ENCODE measurements at regions not wholly inside any gene's neighbourhood (a gene's known extent, or its start where the extent isn't known, plus 50 kb on each side); places are given as distances from the start of the nearest gene placed in this dataset.
A peak's percentile ranks its signal among the peaks of the same experiment; 100 is the strongest.

GRCh38 chr13:63005625-63006024, 1590.0 kb upstream of the PCDH20 start:
- Histone ChIP-seq H3K9me3 (peaks cover 28% of the 10 kb centered on the region), H3K27ac (no peak overlapping the region), H3K9ac (no peak overlapping the region), H3K4me1 (peaks cover 10% of the 10 kb centered on the region), H3K36me3 (no peaks in the 10 kb centered on the region), H3K4me3 (no peak overlapping the region), H3K27me3 (no peaks in the 10 kb centered on the region), H4K20me1 (no peaks in the 10 kb centered on the region), H3K4me2 (no peak overlapping the region)
- TF ChIP-seq Cebpa-rat (IDR thresholded peaks at IDR 0.05), result no peak

GRCh38 chr13:62997696-62998095, 1582.0 kb upstream of the PCDH20 start:
- Histone ChIP-seq H3K9me3 (no peaks in the 10 kb centered on the region), H3K4me2 (peak overlapping the region; percentile 57), H3K27me3 (no peaks in the 10 kb centered on the region), H3K4me3 (no peak overlapping the region), H3K36me3 (no peaks in the 10 kb centered on the region), H3K4me1 (peaks cover 24% of the 10 kb centered on the region), H3K9ac (no peak overlapping the region), H4K20me1 (no peaks in the 10 kb centered on the region), H3K27ac (no peak overlapping the region)
- no peak for TF ChIP-seq Cebpa-rat (IDR thresholded peaks at IDR 0.05)

DNA sequence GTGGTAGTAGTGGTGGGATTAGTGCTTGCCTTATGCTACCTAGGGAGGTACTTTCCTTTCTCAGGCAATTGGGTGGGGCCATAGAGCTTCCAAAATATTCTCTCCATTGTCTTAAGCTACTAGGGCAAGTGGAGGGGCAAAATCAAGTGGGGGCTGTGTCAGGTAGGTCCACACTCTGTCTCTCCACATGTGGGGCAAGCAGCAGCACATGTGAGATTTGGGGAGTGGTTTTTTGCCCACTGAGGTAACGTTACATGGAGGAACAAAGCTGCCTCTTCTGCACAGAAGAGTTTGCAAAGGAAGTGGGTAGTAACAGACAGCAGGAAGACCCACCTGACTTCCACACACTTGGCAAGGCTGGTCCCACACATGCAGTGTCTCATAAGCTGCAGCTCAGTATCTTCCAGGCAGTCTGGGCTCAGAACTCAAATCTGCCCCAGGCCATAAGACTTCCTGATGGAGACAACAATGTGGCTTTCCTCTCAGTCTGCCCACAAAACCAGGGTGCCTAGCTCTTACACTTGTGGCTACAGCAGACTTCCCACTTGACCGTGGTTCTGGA, 1581.5 kb upstream of the PCDH20 start:
- no peak overlapping the region for H3K9ac ChIP-seq
- no peak overlapping the region for H3K4me3 ChIP-seq
- no peaks in the 10 kb centered on the region for H3K9me3 ChIP-seq
- peak overlapping the region; percentile 57 for H3K4me2 ChIP-seq
- no peaks in the 10 kb centered on the region for H4K20me1 ChIP-seq
- TF ChIP-seq Cebpa-rat (IDR thresholded peaks at IDR 0.05), result no peak
- H3K36me3 ChIP-seq, result no peaks in the 10 kb centered on the region
- peaks cover 22% of the 10 kb centered on the region for H3K4me1 ChIP-seq
- no peaks in the 10 kb centered on the region for H3K27me3 ChIP-seq
- H3K27ac ChIP-seq, result no peak overlapping the region

DNA sequence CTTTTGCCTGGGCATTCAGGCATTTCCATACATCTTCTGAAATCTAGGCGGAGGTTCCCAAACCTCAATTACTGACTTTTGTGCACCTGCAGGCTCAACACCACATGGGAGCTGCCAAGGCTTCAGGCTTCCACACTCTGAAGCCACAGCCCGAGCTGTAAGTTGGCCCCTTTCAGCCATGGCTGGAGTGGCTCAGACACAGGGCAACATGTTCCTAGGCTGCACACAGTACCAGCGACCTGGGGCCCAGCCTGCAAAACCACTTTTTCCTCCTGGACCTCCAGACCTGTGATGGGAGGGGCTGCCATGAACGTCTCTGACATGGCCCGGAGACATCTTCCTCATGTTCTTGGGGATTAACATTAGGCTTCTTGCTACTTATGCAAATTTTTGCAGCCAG, 1558.2 kb upstream of the PCDH20 start:
- Histone ChIP-seq H4K20me1 (no peaks in the 10 kb centered on the region), H3K9me3 (no peaks in the 10 kb centered on the region; the same call in 1 of the 2 replicates), H3K4me2 (no peak overlapping the region), H3K4me1 (no peaks in the 10 kb centered on the region), H3K4me3 (no peak overlapping the region), H3K27me3 (no peaks in the 10 kb centered on the region), H3K36me3 (no peaks in the 10 kb centered on the region), H3K27ac (no peak overlapping the region), H3K9ac (no peak overlapping the region)
- TF ChIP-seq Cebpa-rat (IDR thresholded peaks at IDR 0.05), result no peak

GRCh38 chr13:62964522-62964921, 1548.9 kb upstream of the PCDH20 start:
- TF ChIP-seq Cebpa-rat (IDR thresholded peaks at IDR 0.05), result no peak
- H4K20me1 ChIP-seq, result no peaks in the 10 kb centered on the region
- H3K4me2 ChIP-seq, result no peak overlapping the region
- H3K27me3 ChIP-seq, result no peaks in the 10 kb centered on the region
- H3K9me3 ChIP-seq, result peaks cover 7% of the 10 kb centered on the region; the same call in 1 of the 2 replicates
- H3K27ac ChIP-seq, result no peak overlapping the region
- no peak overlapping the region for H3K4me3 ChIP-seq
- H3K4me1 ChIP-seq, result no peaks in the 10 kb centered on the region
- H3K9ac ChIP-seq, result no peak overlapping the region
- no peaks in the 10 kb centered on the region for H3K36me3 ChIP-seq

GRCh38 chr13:62960723-62961122, 1545.1 kb upstream of the PCDH20 start:
- no peaks in the 10 kb centered on the region for H3K27me3 ChIP-seq
- no peaks in the 10 kb centered on the region for H3K4me1 ChIP-seq
- H3K27ac ChIP-seq, result no peak overlapping the region
- no peak overlapping the region for H3K4me3 ChIP-seq
- no peak overlapping the region for H3K4me2 ChIP-seq
- TF ChIP-seq Cebpa-rat (IDR thresholded peaks at IDR 0.05), result no peak
- H3K9ac ChIP-seq, result no peak overlapping the region
- no peaks in the 10 kb centered on the region for H3K36me3 ChIP-seq
- peaks cover 7% of the 10 kb centered on the region; the same call in 1 of the 2 replicates for H3K9me3 ChIP-seq
- H4K20me1 ChIP-seq, result no peaks in the 10 kb centered on the region

DNA sequence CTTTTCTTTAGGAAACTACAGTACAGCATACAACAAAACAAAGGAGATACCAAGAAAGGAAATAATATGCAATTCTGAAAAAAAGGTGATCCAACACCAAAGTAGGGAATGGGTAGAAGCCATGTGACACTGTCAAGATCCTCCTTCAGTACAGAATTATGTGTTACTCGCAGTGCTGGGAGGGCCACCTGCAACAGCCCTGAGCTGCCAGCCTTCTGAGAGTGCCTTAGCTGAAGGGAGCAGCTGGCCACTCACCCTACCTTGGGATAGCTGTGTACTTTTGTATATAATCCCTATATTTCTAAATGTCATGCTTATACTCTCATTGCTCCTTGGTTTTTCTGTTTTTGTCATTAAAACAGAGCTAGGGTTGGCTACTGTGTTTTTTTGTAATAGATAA, 1518.2 kb upstream of the PCDH20 start:
- no peak for TF ChIP-seq Cebpa-rat (IDR thresholded peaks at IDR 0.05)

DNA sequence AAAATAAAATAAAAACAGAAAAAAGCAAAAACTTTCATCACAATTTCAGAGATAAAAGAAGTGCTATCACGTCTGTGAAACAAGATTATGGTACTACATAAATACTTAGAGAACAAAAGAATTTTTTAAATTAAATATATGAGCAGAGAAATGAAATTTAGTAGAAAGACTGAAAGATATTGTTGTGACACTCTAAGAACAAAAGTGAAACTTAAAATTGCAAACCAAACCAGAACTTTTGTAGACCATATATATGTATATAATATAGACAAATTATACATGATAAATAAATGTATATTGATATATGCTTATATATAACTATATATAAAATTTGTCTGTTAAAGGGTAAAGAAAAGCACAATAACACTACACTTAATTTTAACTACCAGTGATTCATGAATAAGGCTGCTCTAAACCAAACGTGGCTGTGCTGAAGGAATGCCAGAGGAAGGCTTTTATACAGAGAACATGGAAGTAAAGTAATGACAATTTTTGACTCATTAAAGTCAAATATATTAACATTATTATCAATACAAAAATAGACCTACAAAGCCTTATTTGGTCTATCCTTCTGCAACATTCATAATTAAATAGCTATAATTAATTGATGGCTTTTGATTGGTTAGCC, 1516.7 kb upstream of the PCDH20 start:
- Histone ChIP-seq H3K4me2 (no peak overlapping the region), H3K4me3 (no peak overlapping the region), H4K20me1 (no peaks in the 10 kb centered on the region), H3K27ac (no peak overlapping the region), H3K4me1 (no peaks in the 10 kb centered on the region), H3K9me3 (no peaks in the 10 kb centered on the region), H3K36me3 (no peaks in the 10 kb centered on the region), H3K27me3 (no peaks in the 10 kb centered on the region), H3K9ac (no peak overlapping the region)
- TF ChIP-seq Cebpa-rat (IDR thresholded peaks at IDR 0.05), result no peak

More for the DNA sequence above, 1518.2 kb upstream of the PCDH20 start:
- Histone ChIP-seq H3K27me3 (no peaks in the 10 kb centered on the region), H3K36me3 (no peaks in the 10 kb centered on the region), H3K9ac (no peak overlapping the region), H4K20me1 (no peaks in the 10 kb centered on the region), H3K4me1 (no peaks in the 10 kb centered on the region), H3K4me3 (no peak overlapping the region), H3K4me2 (no peak overlapping the region), H3K27ac (no peak overlapping the region), H3K9me3 (no peaks in the 10 kb centered on the region)

DNA sequence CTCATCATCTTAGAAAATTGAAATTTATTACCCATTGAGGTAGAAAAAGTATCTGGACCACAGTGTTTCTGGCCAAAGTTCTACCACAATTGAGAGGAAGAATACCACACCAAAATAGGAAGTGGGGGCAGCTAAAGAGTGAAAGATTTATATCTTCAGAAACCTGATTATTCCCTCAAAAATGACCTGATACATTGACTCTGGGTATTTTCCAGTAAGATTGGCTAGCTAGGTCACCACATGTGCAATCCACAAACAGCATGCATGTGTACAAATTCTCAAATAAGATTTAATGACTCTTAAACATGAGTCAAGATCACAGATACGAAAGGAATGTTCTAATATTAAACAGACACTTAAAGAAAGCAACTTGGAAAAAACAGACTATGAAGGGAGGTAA, 1516.2 kb upstream of the PCDH20 start:
- no peaks in the 10 kb centered on the region for H3K9me3 ChIP-seq
- no peak for TF ChIP-seq Cebpa-rat (IDR thresholded peaks at IDR 0.05)

GRCh38 chr13:62924395-62924794, 1508.7 kb upstream of the PCDH20 start:
- Histone ChIP-seq H3K9me3 (no peaks in the 10 kb centered on the region), H3K4me3 (no peak overlapping the region), H3K9ac (no peak overlapping the region), H4K20me1 (no peaks in the 10 kb centered on the region), H3K4me2 (no peak overlapping the region), H3K27ac (no peak overlapping the region), H3K27me3 (no peaks in the 10 kb centered on the region), H3K4me1 (no peaks in the 10 kb centered on the region), H3K36me3 (no peaks in the 10 kb centered on the region)
- no peak for TF ChIP-seq Cebpa-rat (IDR thresholded peaks at IDR 0.05)

More for the DNA sequence above, 1516.2 kb upstream of the PCDH20 start:
- Histone ChIP-seq H3K27ac (no peak overlapping the region), H3K4me1 (no peaks in the 10 kb centered on the region), H3K4me2 (no peak overlapping the region), H4K20me1 (no peaks in the 10 kb centered on the region), H3K4me3 (no peak overlapping the region), H3K27me3 (no peaks in the 10 kb centered on the region), H3K9ac (no peak overlapping the region), H3K36me3 (no peaks in the 10 kb centered on the region)

Data from BLaER1 (cell line).